Femur (tissue), 1 donor: ENCODE measurements at regions not wholly inside any gene's neighbourhood (a gene's known extent, or its start where the extent isn't known, plus 50 kb on each side); places are given as distances from the start of the nearest gene placed in this dataset.

Experiments used
- DNase-seq: peaks from one replicate; pipeline ENCODE4 v3.0.0-alpha.2; 2017

DNA sequence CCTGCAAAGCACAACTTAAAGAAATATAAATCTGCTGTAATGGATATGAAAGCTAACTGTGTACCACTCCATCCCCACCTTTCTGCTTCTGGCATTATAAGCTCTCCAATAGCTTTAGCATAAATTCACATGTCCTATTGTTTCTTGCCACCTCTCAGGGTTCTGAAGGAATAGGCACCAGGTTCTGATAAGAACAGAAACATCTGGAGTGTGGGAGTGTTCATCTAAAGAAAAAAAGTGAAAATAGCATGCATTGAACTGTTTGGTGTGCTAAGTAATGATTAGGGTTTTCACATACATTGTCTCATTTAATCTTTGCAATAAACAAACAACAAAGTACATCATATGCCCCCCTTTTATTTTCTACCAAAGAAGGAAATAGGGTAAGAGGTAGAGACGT, 72.3 kb downstream of the FAM76B start:
- DNase-seq: no peak

DNA sequence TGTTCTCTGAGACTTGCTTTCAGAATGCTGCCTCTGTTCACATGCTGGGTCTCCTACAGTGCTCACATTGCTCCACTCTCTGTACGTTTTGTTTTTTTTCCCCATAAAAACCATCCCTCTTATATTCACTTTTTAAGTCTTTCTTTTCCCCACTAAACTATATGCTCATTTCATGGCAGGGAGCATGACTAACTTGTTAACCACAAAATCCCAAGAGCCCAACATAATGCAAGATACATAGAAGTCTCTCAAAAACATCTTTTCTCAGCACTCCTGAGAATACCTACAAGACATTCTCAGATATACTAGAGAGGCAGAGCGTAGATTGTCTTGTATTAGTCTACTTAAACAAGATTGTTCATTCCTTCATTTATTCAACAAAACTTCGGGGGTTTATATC, 73.3 kb downstream of the FAM76B start:
- no peak for DNase-seq

DNA sequence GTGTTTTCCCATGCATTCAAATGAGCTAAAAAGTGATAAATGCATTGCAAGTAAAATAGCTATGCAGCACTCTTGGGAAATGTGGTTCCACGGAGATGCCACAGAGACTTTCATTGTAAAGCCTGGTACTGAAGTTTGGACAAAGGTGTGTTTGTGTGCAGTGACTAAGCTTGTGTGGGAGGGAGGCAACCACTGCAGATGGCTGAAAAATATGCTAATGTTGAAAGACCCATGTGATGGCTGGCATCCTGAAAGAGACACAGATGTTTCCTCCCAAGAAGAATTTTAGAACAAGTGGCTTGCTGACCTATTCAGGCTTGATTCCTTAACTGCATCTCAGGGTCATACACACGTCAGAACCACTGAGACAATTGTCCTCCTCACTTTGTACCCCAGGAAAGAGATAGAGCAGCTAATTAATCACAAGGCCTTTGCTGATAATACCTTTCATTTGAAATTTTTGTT, 73.8 kb downstream of the FAM76B start:
- peak; percentile 29 for DNase-seq

DNA sequence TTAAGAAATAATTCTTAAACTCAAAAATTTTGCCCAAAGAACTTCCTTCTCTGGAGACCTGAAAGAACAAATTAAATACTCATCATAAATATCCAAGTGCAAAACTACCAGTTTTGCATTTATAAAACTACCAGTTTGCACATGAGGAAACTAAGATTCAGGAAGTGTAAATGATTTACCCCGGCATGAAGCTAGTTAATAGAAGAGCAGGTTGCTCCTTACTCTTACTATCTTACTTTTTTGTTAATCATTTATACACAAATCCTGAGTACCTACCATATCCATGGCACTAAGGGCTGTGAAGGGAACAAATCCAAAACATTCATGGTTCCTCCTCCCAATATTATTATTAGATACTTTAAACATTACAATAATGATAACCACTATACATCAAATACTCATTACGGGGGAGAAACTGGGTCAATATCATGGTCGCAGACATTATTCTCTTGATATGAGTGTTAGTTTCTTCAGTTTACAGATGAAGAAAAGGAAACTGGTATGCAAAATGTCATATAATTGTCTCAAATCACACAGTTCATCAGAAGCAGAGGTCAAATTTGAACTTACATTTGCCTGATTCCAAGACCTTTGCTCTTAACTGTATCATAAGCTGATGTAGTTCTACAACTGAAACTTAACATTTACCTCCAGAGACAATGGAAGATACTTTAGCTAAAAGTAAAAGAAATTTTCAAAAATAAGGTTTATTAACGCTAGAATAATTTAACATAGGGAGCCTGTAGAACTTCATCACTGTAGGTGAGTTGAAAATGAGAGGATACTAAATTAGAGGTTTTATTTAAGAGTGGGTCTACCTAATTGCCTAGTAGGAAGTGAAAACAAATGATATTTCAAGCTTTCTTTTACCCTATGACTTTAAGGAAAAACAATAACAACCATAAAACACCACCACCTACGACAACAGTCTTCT, 74.5 kb downstream of the FAM76B start:
- no peak for DNase-seq

DNA sequence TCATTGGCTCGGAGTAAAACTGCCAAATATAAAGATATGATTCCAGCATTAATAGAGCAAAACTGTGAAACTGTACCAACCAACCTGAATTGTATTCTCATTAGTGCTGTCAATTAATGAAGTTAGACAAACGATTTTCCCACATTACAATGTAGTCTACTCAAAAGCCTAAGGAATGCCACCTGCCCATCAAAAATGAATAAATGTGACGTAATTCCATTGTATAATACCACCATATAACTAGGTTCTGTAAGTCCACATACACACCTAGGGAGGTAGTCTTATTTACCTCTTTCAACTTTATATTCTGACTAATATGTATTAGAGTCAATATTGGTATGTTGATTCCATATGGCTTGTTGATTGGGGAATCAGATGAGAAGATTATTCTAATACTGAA, 76.2 kb downstream of the FAM76B start:
- no peak for DNase-seq

DNA sequence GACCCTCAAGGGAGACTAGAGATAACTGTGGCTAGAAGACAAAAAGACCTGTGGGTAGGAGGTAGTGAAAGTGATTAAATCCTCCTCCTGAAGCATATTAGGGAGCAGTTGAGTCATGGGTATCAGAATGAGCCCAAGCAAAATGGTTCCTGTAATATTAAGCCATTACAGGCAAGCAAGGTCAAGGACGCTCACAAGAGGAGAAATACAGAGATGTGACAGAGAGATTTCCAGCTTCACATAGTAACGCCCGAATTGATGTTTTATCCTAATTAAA, 77.7 kb downstream of the FAM76B start:
- DNase-seq: no peak

DNA sequence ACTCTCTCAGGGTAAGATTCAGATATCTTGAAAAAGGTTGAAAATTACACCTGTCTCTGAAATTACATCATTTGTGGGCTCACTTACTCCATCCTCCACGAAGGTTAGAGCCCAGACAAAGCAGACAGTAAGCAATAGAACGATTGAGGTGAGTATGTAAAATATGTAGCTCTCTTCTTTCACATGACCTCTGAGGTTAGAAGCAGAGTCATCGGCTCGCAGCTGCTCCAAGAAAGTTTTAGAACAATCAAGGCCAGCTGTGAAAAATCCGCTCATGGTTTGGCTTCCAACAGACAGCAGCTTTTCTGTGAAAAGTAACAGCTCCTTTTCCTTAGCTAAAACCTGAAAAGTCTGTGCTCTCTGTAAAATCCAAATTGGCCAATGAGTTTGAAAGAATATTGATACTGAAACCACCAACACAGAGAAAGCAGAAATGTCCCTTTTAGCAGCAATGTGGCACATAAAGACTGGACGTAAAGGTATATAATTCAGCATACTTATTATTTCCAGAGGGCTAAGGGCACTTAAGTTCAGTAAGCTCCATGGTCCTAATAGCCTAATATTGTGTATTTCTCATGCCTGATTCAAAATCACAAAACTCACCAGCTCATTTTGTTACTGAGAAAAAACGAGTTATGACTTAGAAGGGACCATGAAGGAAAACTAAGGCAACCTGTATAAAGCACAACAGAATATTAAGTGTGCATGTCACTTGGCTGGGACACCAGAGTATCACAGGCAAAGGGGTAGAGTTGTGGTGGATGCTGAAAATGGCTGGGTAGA, 78.2 kb downstream of the FAM76B start:
- DNase-seq: peak; percentile 42

DNA sequence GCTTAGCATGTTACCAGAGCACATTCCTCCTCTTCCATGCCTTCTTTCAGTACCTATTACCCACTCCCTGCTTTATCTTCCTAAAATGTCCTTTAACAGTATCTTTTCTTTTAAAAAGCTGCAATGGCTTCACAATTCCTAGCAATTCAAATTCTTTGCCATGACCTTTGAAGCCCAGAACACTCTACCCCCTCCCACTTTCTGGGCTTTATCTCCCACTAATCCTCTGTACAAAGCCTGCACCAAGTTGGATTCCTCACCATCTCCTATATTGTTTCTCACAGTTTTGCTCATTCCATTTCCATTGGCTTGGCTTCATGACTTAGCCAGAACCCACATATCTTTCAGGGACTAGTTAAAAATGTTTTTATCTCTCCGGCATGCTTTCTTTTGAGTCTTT, 80.9 kb downstream of the FAM76B start:
- no peak for DNase-seq

DNA sequence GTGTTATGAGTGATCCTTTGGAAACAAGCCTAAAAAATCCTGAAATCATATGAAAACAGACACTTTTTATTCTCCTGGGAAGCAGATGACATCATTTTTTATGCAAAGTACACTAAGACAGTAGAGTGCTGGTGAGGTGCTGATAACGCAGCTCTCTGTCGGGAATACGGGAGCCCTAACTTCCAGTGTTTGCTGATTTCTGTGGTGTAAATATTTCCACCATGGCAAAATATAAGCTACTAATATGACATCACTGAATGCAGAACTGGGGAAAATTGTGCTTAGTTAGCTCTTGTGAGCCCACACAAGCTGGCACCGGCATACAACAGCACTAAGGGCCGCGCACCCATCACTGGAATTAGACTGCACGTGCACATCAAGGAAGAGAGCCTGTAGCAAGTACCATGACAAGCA, 82.6 kb downstream of the FAM76B start:
- DNase-seq: no peak

DNA sequence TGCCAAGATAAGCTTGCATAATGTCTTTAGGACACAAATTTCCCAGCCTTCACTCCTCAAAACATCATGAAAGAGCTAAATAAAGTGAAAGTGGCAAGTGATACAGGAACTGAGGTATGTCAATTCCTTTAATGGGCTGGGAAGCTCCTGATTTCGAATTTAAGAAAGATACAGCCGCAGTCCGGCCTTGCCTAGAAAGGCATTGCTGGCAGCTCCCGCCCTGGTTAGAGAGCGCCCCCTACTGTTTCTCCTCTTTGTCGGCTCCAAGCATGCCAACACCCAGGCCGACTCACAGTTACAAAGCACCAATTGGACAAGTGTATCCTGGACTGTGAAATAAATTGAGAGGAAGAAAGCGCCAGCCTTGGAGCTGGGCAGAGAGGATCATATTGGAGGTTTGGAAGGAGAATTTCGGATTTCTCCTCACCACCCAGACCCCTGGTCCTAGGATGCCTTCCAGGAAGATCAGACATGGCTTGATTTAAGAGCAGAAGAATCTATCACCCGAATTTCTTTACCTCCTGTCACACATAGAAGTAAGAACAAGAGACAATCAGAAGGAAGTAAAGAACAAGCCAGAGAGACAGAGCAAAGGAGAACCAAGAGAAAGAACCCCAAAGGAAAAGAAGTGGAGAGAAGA, 84.0 kb downstream of the FAM76B start:
- DNase-seq: peak; percentile 92

DNA sequence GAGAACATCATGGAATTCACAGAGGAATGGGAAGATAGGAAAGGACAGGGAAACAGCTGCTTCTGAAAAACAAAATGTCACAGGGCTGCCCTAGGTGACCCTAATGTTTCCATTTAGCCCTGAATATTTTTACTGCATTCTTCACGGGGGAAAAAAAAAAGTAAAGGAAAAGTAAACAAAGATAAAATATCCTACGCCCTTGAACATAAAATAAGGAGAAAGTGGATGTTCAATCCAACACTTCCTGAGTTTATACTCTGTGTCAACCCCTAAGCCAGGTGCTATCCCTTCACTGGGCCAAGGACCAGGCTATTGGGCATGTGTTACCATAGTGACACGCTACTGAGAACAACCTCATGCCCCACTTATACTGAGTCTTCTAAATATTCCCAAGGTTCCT, 84.7 kb downstream of the FAM76B start:
- DNase-seq: no peak

DNA sequence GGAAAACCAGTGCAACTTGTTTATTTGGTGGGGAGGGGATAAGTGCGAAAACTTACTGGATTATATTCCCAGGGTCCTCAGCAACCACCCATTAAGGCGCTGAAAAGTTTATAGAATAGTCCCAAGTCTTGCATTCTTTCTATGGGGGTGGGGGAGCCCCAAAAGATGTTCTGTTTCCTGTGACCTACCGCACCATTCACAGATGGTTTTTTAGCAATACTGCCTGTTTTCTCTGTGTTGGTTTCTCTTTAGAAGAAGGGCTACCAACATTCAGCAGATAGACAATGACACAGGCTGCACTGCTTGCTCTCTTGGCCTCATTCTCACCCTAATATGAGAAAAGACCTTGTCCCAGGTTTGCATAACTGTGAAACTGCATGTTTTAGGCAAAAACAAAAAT, 86.5 kb downstream of the FAM76B start:
- DNase-seq: no peak

DNA sequence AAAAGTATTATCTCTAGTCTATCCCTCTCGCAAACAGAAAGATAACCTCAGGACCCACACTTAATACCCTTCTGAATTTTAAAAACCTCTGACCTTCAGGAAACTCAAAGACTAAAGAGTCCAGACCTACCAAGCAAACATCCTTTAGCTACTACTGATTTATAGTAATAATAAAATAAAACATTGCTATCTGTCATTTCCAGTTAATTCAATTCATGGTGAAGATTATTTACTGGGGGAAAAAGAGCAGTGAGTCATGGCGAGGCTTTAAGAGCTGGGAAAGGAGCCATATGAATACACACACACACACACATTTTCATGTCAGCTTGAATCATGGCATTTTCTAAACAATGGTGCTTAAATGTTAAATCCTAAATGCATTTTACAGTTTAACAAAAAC, 87.1 kb downstream of the FAM76B start:
- no peak for DNase-seq

DNA sequence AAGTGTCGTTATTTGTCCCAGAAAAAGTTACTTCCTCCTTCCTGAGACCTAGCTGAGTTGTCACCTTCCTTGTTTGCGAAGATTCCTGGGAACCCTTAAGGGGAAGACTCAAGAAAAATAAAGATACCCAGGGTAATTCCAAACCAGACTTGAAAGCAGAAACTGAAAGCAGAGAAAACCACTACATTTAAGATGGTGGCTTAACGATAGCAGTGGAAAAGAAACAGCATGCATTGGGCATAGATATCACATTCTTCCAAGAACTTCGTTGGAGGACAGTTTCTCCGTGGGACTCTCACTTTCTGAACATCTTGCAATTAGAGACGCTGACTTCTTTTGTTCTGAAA, 89.1 kb downstream of the FAM76B start:
- no peak for DNase-seq

DNA sequence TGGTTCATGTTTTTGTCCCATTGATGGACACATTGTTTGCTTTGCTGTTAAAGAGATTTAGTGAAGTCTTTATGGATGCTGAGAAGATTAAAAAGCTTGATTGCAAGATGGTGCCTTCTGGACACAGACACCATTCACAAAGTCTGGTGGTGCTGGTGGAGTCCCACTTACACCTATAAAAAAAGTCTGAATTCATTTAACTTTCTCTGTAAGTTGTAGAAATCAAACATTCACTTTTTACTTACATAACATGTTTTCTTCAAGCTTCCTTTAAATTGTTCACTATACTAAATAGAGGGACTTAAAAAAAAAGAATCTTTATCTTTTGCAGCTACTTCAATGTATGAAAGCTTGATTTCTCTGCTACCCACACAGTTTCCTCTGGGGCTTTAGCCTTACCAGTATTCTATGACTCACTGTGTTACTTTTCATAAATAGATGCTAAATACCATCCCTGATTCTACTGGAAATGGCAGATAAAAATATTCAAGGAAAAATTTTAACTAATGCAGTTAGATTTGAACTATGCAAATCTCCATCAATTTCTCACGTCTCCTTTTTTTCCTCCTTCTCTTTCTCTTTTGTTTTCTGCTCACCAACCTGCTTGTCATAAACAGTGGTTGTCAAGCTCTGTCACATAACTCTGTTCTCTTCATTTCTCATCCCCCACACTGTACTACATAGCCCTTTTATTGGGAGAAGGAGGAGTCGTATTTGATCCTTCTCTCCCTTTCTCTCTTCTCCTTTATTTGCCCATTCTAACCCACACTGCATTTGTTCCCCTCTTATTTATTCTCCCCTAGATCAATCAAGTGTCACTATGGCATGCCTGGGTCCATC, 89.7 kb downstream of the FAM76B start:
- DNase-seq: no peak

DNA sequence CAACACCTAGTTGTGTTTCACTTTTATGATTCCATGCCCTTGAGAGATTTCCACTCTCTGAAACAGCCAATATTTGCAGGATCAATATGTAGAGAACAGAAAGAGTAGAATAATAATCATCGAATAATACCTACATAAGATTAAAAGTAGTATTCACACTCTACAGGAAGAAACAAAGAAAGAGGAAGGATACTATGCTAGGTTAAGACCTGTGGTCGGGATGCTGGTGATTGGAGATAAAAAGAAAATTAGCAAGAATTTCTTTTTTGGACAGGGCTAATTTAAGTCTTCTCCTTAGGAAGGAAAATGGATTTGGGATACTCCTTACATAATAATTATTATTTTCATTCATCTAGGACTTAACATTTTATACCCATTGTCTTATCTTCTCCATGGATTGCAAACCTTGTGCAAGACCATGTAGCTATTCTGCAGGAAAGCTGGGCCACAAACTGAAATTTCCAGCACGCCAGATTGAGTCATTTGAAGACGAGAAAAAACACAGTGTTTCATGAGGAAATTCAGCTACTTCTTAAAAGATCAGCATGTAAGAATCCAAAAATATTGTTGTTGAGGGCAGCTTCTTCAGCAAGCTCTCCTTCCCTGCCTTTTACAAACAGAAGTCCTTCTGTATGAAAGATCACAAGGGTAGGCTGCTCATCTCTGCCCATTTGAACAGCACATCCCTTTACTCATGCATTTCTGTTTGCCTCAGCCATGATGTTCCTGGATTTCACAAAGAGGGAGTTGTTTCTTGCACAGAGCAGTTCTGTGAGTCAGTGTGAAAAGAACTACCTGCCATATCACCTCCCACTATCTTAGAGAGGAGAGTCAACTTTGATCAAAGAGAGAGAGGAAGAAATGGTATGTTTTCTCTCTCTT, 90.7 kb downstream of the FAM76B start:
- no peak for DNase-seq

DNA sequence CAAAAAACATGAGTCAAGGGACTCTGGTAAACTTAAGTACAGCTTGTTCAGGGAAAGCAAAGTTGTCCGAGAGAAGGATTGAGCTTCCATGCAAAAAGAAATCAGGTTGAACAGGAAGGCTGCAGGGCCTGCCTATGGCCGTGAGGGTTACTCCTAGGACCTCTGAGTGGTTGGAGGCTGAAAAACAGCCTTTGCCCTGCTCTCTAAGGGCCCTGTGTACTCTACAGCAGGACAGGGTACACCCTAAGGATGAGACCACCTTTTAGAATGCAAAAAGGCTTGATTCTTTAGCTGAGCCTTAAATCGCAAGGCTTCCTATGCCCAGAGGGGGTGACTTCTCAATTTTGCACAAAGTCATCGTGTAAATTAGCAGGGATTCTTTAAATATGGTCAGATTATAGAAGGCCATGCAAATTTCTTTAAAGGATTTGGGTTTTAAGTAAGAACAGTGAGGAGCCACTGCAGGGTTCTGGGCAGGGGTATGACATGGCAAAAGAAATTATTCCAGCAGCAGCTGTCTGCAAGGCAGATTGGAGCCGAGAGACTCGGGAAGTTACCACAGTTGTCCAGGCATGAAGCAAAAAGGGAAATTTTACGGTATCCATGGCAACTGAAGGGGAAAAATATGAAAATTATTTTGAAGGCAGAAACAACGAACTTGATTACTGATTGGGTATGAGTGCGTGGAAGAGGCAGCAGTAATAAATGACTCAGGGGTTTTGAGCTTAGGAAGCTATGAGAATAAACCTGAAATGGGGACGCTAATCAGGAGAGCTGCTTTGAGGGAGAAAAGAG, 91.8 kb downstream of the FAM76B start:
- peak; percentile 37 for DNase-seq

DNA sequence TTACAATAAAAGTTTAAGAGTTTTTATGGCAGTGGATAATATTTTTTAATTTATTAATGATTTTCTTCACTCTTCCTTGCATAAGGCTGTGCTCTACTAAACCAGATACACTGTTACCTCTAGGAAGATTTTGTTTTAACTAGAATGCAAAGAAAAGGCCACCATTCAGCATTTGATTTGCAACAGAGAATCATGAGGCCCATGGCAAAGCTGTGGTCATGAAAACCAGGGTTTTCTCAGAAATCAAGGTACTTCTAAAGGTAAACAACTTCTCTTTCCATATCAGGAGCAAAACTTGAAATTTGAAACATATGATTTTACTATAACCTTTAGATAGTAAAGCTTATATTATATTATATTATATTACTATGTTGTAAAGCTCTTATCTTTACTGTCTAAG, 94.4 kb downstream of the FAM76B start:
- DNase-seq: no peak

DNA sequence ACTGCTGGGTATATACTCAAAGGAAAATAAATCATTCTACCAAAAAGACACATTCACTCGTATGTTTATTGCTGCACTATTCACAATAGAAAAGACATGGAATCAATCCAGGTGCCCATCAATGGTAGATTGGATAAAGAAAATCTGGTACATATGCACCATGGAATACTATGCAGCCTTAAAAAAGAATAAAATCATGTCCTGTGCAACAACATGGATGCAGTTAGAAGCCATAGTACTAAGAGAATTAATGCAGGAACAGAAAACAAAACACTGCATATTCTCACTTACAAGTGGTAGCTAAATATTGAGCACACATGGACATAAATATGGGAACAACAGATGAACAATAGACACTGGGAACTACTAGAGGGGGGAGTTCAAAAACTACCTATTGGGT, 96.3 kb downstream of the FAM76B start:
- DNase-seq: no peak

DNA sequence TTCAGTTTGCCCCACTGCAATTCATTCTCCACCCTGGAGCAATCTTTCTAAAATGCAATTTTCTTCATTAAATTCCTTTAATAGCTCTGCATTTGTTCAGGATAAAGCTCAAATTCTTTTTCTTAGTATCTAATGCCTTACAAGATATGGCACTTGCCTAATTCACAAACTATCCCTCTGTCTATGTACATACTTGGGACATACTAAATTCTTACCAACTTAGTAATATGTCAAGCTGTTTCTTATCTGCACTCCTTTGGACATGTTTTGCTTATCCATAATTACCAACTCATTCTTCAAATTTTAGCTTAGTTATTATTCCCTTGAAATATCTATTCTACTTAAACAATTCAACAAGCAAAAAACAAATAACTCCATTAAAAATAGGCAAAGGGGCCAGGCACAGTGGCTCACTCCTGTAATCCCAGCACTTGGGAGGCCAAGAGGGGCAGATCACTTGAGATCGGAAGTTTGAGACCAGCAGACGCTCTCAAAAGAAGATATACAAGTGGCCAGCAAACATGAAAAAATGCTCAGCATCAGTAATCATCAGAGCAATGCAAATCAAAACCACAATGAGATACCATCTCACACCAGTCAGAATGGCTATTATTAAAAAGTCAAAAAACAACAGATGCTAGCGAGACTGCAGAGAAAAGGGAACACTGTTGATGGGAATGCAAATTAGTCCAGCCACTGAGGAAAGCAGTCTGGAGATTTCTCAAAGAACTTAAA, 96.9 kb downstream of the FAM76B start:
- no peak for DNase-seq
